Heart right ventricle (tissue), 16 donors: ENCODE measurements at regions not wholly inside any gene's neighbourhood (a gene's known extent, or its start where the extent isn't known, plus 50 kb on each side); places are given as distances from the start of the nearest gene placed in this dataset.

Experiments
- ATAC-seq, 8 donors: fragments of 200-7000 bp; cut with Tn5 transposase; one replicate each; pipeline ENCODE4 v1.9.1; 2020; ENCODE audit warnings: mild to moderate bottlenecking in 8 of 8, moderate library complexity in 8 of 8, moderate number of reproducible peaks in 1 of 8
- DNase-seq, 2 donors: peaks; one replicate each; pipeline ENCODE4 v3.0.0-alpha.2; 2020
- H3K27ac ChIP-seq, 10 donors: fragments of 200-600 bp; sonication (generic) in 2 of 10; one replicate each; pipeline versions ENCODE4 v1.5.0 to v1.8.0; 2020 to 2022; ENCODE audit warnings: mild to moderate bottlenecking in 3 of 10
- H3K27me3 ChIP-seq, 7 donors: fragments of 200-600 bp; one replicate each; pipeline ENCODE4 v1.8.0; 2021 to 2022; ENCODE audit warnings: mild to moderate bottlenecking in 2 of 7
- H3K36me3 ChIP-seq, 9 donors: fragments of 200-600 bp; sonication (generic) in 1 of 9; one replicate each; pipeline versions ENCODE4 v1.5.0 to v1.8.0; 2020 to 2022; ENCODE audit warnings: mild to moderate bottlenecking in 2 of 9
- H3K4me1 ChIP-seq, 9 donors: fragments of 200-600 bp; sonication (generic) in 1 of 9; one replicate each; pipeline versions ENCODE4 v1.5.0 to v1.8.0; 2020 to 2022; ENCODE audit warnings: mild to moderate bottlenecking in 4 of 9
- H3K4me3 ChIP-seq, 10 donors: fragments of 200-600 bp; sonication (generic) in 2 of 10; one replicate each; pipeline versions ENCODE4 v1.5.0 to v1.8.0; 2020 to 2022; ENCODE audit warnings: mild to moderate bottlenecking in 7 of 10, moderate library complexity in 2 of 10
- H3K9me3 ChIP-seq, 11 donors: fragments of 200-600 bp in 10 of 11; sonication (generic) in 2 of 11; one replicate each; pipeline versions ENCODE4 v1.5.0 to v1.8.0; 2013 to 2022; ENCODE audit warnings: mild to moderate bottlenecking in 2 of 11, control low read depth in 1 of 11, moderate library complexity in 1 of 11
- CTCF ChIP-seq, 9 donors: fragments of 200-600 bp; sonication (generic) in 2 of 9; IDR thresholded peaks; one replicate each; pipeline versions ENCODE4 v1.5.0 to v1.8.0; 2021 to 2022; ENCODE audit warnings: antibody characterized with exemption in 9 of 9, mild to moderate bottlenecking in 5 of 9, moderate library complexity in 1 of 9
- WGBS, 2 donors: extraction: QIAGEN DNeasy Blood & Tissue Kit; methylation state at CpG; one replicate each; pipeline ENCODE4 v1.1.7; 2013; ENCODE audit warnings: inconsistent platforms in 1 of 2; 5-methylcytosine and 5-hydroxymethylcytosine counted together
- intact Hi-C, 10 donors: fragments of 100-400 bp; cut with DNase I; formaldehyde crosslinking; loops; one replicate each; pipeline versions ENCODE4 v1.11.1 to v1.14.2; 2022
- donor health status: Arrhythmogenic right ventricular cardiomyopathy.
- donor health status: ischemic (EF 13 %, LVEDD 7.1; RV severe dilation, severe dysfunction).
- donor health status: healthy with polysubstance abuse.
- donor health status: DM: no; HTN: yes; CAD: no.
- donor health status: DM: no; HTN: no; CAD: no.
- donor health status: ischemic (EF 25% LVEDD 6.9; RV normal size, moderate dysfunction).
- donor health status: ischemic (EF 25% LVEDD 5.7; RV mildly dilated, moderate dysfunction).
- donor health status: healthy.
- donor health status: DM: yes; HTN: yes; CAD: no.
- donor health status: Ischemic cardiomyopathy.
- donor health status: ischemic (EF 35%, LVEDD 5.7; RV mildly dilated, moderate dysfunction).
- donor health status: nonischemic (EF 11% LVEDD 7.7; RV severe dilation, severe dysfunction).
- donor health status: DM: yes; HTN: yes; CAD: no.
- donor health status: PGD.
- donor health status: ischemic (EF 29% LVEDD 5.4; RV normal size, mild dysfunction).
- donor health status: nonischemic (EF 23%, LVEDD 6.1; RV moderate dilation, normal function).

- peak in 2 of 9 donors; percentile 3 to 10 for TF ChIP-seq CTCF (IDR thresholded peaks at IDR 0.05)
- no peaks in the 10 kb centered on the region for H3K27me3 ChIP-seq
- H3K36me3 ChIP-seq: no peaks in the 10 kb centered on the region
- H3K4me1 ChIP-seq: peaks cover 0 to 21% (median 0%) of the 10 kb centered on the region in 9 donors
- no peak overlapping the region for H3K4me3 ChIP-seq
- 64 to 70% methylated on average over 2 of the region's 2 CpGs for WGBS, 2 donors
- DNase-seq: no peak
- H3K9me3 ChIP-seq: no peaks in the 10 kb centered on the region
- intact Hi-C loops: no loop called here
- peak in 1 of 8 donors; percentile 49 for ATAC-seq
- H3K27ac ChIP-seq: no peak overlapping the region
Observed at GRCh38 chr13:108086678-108087077, 128.7 kb downstream of the LIG4 start.

- Histone ChIP-seq H3K4me3 (no peak overlapping the region), H3K27me3 (no peaks in the 10 kb centered on the region), H3K9me3 (no peaks in the 10 kb centered on the region), H3K27ac (no peak overlapping the region), H3K36me3 (no peaks in the 10 kb centered on the region), H3K4me1 (peaks cover 0 to 21% (median 0%) of the 10 kb centered on the region in 9 donors)
- DNase-seq: no peak
- intact Hi-C loops: no loop called here
- TF ChIP-seq CTCF (IDR thresholded peaks at IDR 0.05): no peak
- no peak for ATAC-seq
- 69% methylated on average over 3 of the region's 3 CpGs for WGBS, 2 donors
Observed at GRCh38 chr13:108084840-108085239, 130.5 kb downstream of the LIG4 start.

- intact Hi-C loops: no loop called here
- Histone ChIP-seq H3K4me3 (no peak overlapping the region), H3K36me3 (no peaks in the 10 kb centered on the region), H3K27me3 (no peaks in the 10 kb centered on the region), H3K9me3 (peaks cover 0 to 1% (median 0%) of the 10 kb centered on the region in 11 donors), H3K27ac (no peak overlapping the region), H3K4me1 (peaks cover 0 to 17% (median 0%) of the 10 kb centered on the region in 9 donors)
- TF ChIP-seq CTCF (IDR thresholded peaks at IDR 0.05): no peak
- DNase-seq (no peak), ATAC-seq (no peak)
- 19% methylated on average over 2 of the region's 2 CpGs for WGBS, 2 donors
Observed at GRCh38 chr13:108083056-108083455, 132.3 kb downstream of the LIG4 start.

GRCh38 chr13:108082481-108082880, 132.9 kb downstream of the LIG4 start:
- peaks cover 0 to 7% (median under 1%) of the 10 kb centered on the region in 11 donors for H3K9me3 ChIP-seq
- H3K4me3 ChIP-seq: no peak overlapping the region
- no peak for TF ChIP-seq CTCF (IDR thresholded peaks at IDR 0.05)
- H3K27me3 ChIP-seq: no peaks in the 10 kb centered on the region
- WGBS, 2 donors: 88 to 89% methylated on average over 4 of the region's 4 CpGs
- no peak overlapping the region for H3K27ac ChIP-seq
- ATAC-seq (no peak), DNase-seq (no peak)
- no peaks in the 10 kb centered on the region for H3K36me3 ChIP-seq
- intact Hi-C loops: no loop called here
- H3K4me1 ChIP-seq: peaks cover 0 to 12% (median 0%) of the 10 kb centered on the region in 9 donors
